ENCODE measurements at regions not wholly inside any gene's neighbourhood (a gene's known extent, or its start where the extent isn't known, plus 50 kb on each side); places are given as distances from the start of the nearest gene placed in this dataset.

DNA sequence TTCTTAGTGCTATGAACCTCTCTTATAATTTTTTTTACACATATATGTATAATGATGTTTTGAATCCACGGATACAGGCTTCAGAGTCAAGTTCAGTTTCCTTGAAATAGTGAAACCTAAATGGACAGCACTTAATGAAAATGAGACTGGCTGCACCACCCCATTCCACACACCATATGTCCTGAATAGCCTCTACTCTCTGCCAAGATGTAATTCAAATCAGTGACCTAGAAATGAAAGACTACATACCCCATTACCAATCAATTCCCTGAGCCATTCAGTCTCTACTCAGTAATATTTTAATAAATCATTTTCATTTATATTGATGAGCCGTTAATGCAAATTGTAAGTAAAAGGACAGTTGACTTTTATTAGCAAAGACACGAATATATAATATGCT is 614.9 kb upstream of the TMPRSS15 start:
- TF ChIP-seq, protein P1, sequence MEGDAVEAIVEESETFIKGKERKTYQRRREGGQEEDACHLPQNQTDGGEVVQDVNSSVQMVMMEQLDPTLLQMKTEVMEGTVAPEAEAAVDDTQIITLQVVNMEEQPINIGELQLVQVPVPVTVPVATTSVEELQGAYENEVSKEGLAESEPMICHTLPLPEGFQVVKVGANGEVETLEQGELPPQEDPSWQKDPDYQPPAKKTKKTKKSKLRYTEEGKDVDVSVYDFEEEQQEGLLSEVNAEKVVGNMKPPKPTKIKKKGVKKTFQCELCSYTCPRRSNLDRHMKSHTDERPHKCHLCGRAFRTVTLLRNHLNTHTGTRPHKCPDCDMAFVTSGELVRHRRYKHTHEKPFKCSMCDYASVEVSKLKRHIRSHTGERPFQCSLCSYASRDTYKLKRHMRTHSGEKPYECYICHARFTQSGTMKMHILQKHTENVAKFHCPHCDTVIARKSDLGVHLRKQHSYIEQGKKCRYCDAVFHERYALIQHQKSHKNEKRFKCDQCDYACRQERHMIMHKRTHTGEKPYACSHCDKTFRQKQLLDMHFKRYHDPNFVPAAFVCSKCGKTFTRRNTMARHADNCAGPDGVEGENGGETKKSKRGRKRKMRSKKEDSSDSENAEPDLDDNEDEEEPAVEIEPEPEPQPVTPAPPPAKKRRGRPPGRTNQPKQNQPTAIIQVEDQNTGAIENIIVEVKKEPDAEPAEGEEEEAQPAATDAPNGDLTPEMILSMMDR (IDR thresholded peaks at IDR 0.05; ENCODE audit: borderline replicate concordance, extremely low read depth, low read length, poor library complexity, severe bottlenecking): no peak
- no peak for TF ChIP-seq EZH2 (IDR thresholded peaks at IDR 0.05; ENCODE audit: borderline replicate concordance, low read depth, low read length, severe bottlenecking)
- no peak overlapping the region for H3K9ac ChIP-seq (ENCODE audit: low read depth, low read length)
- no peaks in the 10 kb centered on the region for H3K27me3 ChIP-seq (ENCODE audit: insufficient read depth, low read length, poor library complexity)
- no peaks in the 10 kb centered on the region for H3K36me3 ChIP-seq (ENCODE audit: insufficient read depth, low read length)
- ATAC-seq (ENCODE audit: insufficient read depth, low read depth): no peak
- no peaks in the 10 kb centered on the region for H4K20me1 ChIP-seq (ENCODE audit: insufficient read depth, low read length)
- no peaks in the 10 kb centered on the region for H3K4me1 ChIP-seq (ENCODE audit: insufficient read depth, low read length)
- no peaks in the 10 kb centered on the region for H3K9me3 ChIP-seq (ENCODE audit: insufficient read depth, low read length, severe bottlenecking)
- H3K27ac ChIP-seq (ENCODE audit: low read length): no peak overlapping the region
- H3K79me2 ChIP-seq (ENCODE audit: insufficient read depth, low read length): no peaks in the 10 kb centered on the region
- H2AFZ ChIP-seq (ENCODE audit: low read depth, low read length): no peak overlapping the region
- H3K4me2 ChIP-seq (ENCODE audit: insufficient read depth, low read length): no peak overlapping the region
- no peak for DNase-seq
- H3K4me3 ChIP-seq (ENCODE audit: low read depth in 1 of 2, low read length in 2 of 2): no peak overlapping the region

- Histone ChIP-seq H3K27ac (ENCODE audit: low read length) (no peak overlapping the region), H3K9me3 (ENCODE audit: insufficient read depth, low read length, severe bottlenecking) (no peaks in the 10 kb centered on the region), H3K36me3 (ENCODE audit: insufficient read depth, low read length) (no peaks in the 10 kb centered on the region), H3K4me3 (ENCODE audit: low read depth in 1 of 2, low read length in 2 of 2) (no peak overlapping the region), H4K20me1 (ENCODE audit: insufficient read depth, low read length) (no peaks in the 10 kb centered on the region), H3K27me3 (ENCODE audit: insufficient read depth, low read length, poor library complexity) (no peaks in the 10 kb centered on the region), H3K4me1 (ENCODE audit: insufficient read depth, low read length) (no peaks in the 10 kb centered on the region), H2AFZ (ENCODE audit: low read depth, low read length) (no peak overlapping the region), H3K79me2 (ENCODE audit: insufficient read depth, low read length) (no peaks in the 10 kb centered on the region), H3K9ac (ENCODE audit: low read depth, low read length) (no peak overlapping the region), H3K4me2 (ENCODE audit: insufficient read depth, low read length) (no peak overlapping the region)
- ATAC-seq (ENCODE audit: insufficient read depth, low read depth): no peak
- DNase-seq: no peak
- TF ChIP-seq EZH2 (IDR thresholded peaks at IDR 0.05; ENCODE audit: borderline replicate concordance, low read depth, low read length, severe bottlenecking): no peak
- TF ChIP-seq, protein P1 (IDR thresholded peaks at IDR 0.05; ENCODE audit: borderline replicate concordance, extremely low read depth, low read length, poor library complexity, severe bottlenecking): no peak
These were observed 619.4 kb upstream of the TMPRSS15 start for GRCh38 chr21:19022978-19023377.

GRCh38 chr21:19026911-19027310 is 623.3 kb upstream of the TMPRSS15 start:
- Histone ChIP-seq H2AFZ (ENCODE audit: low read depth, low read length) (no peak overlapping the region), H4K20me1 (ENCODE audit: insufficient read depth, low read length) (no peaks in the 10 kb centered on the region), H3K9me3 (ENCODE audit: insufficient read depth, low read length, severe bottlenecking) (no peaks in the 10 kb centered on the region), H3K27me3 (ENCODE audit: insufficient read depth, low read length, poor library complexity) (no peaks in the 10 kb centered on the region), H3K9ac (ENCODE audit: low read depth, low read length) (no peak overlapping the region), H3K36me3 (ENCODE audit: insufficient read depth, low read length) (no peaks in the 10 kb centered on the region), H3K4me2 (ENCODE audit: insufficient read depth, low read length) (no peak overlapping the region), H3K79me2 (ENCODE audit: insufficient read depth, low read length) (no peaks in the 10 kb centered on the region), H3K4me1 (ENCODE audit: insufficient read depth, low read length) (no peaks in the 10 kb centered on the region), H3K4me3 (ENCODE audit: low read depth in 1 of 2, low read length in 2 of 2) (no peak overlapping the region), H3K27ac (ENCODE audit: low read length) (no peak overlapping the region)
- DNase-seq (no peak), ATAC-seq (ENCODE audit: insufficient read depth, low read depth) (no peak)
- TF ChIP-seq, protein P1 (IDR thresholded peaks at IDR 0.05; ENCODE audit: borderline replicate concordance, extremely low read depth, low read length, poor library complexity, severe bottlenecking): no peak
- no peak for TF ChIP-seq EZH2 (IDR thresholded peaks at IDR 0.05; ENCODE audit: borderline replicate concordance, low read depth, low read length, severe bottlenecking)

DNA sequence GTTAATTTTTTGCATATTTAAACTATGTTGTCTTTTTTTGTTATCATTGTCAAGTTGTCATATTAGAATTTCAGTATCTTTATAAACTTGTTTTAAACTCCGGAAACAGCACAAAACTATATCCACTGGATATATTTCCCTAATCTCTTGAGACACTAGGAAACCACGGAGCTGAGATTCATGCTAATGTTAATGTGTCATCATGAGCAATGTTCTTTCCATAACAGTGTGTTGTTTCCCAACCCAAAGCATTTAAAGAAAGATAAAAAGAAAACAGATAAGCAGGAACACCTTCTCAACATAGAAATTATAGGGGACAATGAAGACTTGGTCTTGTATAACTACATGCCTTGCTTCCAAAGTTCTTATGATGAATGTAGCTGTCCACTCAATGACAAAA is 626.2 kb upstream of the TMPRSS15 start:
- Histone ChIP-seq H3K9me3 (ENCODE audit: insufficient read depth, low read length, severe bottlenecking) (no peaks in the 10 kb centered on the region), H2AFZ (ENCODE audit: low read depth, low read length) (no peak overlapping the region), H4K20me1 (ENCODE audit: insufficient read depth, low read length) (no peaks in the 10 kb centered on the region), H3K36me3 (ENCODE audit: insufficient read depth, low read length) (no peaks in the 10 kb centered on the region), H3K79me2 (ENCODE audit: insufficient read depth, low read length) (no peaks in the 10 kb centered on the region), H3K27ac (ENCODE audit: low read length) (no peak overlapping the region), H3K4me3 (ENCODE audit: low read depth in 1 of 2, low read length in 2 of 2) (no peak overlapping the region), H3K4me1 (ENCODE audit: insufficient read depth, low read length) (no peaks in the 10 kb centered on the region), H3K27me3 (ENCODE audit: insufficient read depth, low read length, poor library complexity) (no peaks in the 10 kb centered on the region), H3K9ac (ENCODE audit: low read depth, low read length) (no peak overlapping the region), H3K4me2 (ENCODE audit: insufficient read depth, low read length) (no peak overlapping the region)
- no peak for TF ChIP-seq EZH2 (IDR thresholded peaks at IDR 0.05; ENCODE audit: borderline replicate concordance, low read depth, low read length, severe bottlenecking)
- TF ChIP-seq, protein P1 (IDR thresholded peaks at IDR 0.05; ENCODE audit: borderline replicate concordance, extremely low read depth, low read length, poor library complexity, severe bottlenecking): no peak
- no peak for ATAC-seq (ENCODE audit: insufficient read depth, low read depth)
- no peak for DNase-seq

All from DND-41 (cell line).